ENCODE measurements at regions not wholly inside any gene's neighbourhood (a gene's known extent, or its start where the extent isn't known, plus 50 kb on each side); places are given as distances from the start of the nearest gene placed in this dataset.

DNA sequence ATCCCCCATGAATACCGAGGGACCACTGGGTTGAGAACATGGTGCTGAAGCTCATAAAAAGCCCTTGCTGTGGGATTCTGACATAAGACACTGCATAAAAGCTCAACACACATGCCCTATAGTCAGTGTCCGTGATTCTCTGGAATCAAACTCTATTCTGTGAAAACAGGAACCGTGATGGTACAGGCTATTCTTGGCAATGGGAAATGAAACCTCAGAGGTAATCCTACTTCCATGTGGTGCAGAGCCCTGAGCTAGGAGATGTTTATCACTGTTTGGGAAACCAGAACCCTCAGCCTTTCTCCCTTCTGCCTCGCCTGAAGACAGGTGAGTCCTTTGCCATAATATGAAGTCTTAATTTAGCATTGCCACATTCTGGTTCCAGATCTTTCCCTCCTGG lies 80.8 kb upstream of the PRSS1 start:
- no peak for TF ChIP-seq POLR2A (IDR thresholded peaks at IDR 0.05; ENCODE audit: low read depth, low read length)
- no peak for TF ChIP-seq TAF1 (IDR thresholded peaks at IDR 0.05; ENCODE audit: borderline replicate concordance, low read depth, low read length)

Data from GM12892 (cell line).